ENCODE measurements at regions not wholly inside any gene's neighbourhood (a gene's known extent, or its start where the extent isn't known, plus 50 kb on each side); places are given as distances from the start of the nearest gene placed in this dataset.

DNA sequence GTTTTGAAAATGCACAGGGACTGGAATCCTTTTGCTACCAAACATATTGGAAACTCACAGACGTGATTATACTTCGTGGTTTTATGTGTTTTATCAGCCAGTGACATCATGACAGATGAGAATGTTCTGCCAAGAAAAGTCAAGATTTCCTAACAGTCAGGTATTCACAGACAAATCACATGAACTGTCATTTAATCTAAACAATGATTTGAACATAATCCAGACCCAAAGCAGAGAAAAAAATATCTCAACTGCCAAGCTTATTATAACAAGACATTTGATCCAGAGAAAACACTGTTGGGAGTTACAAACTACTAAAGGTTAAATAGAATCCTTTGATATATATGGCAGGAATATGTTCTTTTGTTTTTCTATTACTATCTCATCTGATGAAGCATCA lies 635.9 kb upstream of the FRG1 start:
- no peak for DNase-seq

GRCh38 chr4:189305500-189305899 lies 635.2 kb upstream of the FRG1 start:
- DNase-seq, result no peak

DNA sequence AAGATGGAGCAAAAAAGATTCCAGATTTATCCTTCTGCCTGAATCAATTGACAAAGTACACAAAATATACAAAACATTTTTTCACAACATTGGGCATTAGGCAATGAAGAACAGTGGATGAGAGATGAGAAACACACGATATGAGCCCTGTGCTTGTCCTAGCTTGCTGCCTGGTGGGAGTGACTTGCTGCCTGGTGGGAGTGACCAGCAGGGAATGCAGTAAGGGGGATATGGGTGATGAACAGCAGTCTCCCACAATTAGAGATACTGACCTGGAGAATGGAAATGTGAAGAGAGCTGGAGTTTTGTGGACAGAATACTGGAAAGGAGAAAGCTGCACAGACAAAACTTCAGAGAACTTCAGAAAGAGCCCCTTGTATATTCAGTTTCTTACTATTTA lies 629.4 kb upstream of the FRG1 start:
- no peak for DNase-seq

DNA sequence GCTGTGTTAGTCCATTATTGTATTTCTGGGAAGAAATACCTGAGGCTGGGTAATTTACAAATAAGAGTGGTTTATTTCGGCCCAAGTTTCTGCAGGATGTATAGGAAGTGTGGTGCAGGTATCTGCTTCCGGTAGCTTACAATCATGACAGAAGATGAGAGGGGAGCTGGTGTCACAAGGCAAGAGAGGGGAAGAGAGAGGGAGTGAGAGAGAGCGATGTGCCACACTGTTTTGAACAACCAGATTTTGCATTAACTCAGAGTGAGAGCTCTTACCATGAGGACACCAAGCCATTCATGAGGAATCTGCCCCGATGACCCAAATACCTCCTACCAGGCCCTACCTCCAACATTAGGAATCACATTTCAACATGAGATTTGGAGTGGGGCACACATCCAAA lies 627.6 kb upstream of the FRG1 start:
- no peak for DNase-seq

- no peak for DNase-seq
These were observed 626.7 kb upstream of the FRG1 start for GRCh38 chr4:189313861-189314513.

DNA sequence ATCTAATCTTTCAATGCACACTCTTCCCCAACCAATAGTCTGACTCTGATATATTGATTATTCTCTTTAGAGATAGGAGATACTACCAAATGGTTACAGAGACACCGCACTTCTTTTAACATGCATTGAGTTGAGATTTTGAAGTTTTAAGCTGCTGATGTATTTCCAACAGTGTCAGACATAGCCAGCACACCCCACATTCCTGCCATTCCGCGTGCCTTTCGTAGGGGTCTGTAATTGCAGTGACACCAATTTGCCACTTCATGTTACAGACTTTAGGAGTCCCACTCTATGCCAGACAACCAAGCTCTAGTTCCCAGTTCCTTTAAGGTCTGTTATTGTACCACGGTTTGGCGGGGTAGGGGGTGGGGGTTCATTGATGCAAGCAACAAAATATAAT lies 618.2 kb upstream of the FRG1 start:
- no peak for DNase-seq

- no peak for DNase-seq
These were observed 598.8 kb upstream of the FRG1 start for GRCh38 chr4:189341881-189342280.

GRCh38 chr4:189355590-189355989 lies 585.1 kb upstream of the FRG1 start:
- no peak for DNase-seq

- no peak for DNase-seq
These were observed 578.3 kb upstream of the FRG1 start for GRCh38 chr4:189362364-189362763.

GRCh38 chr4:189364032-189364449 lies 576.6 kb upstream of the FRG1 start:
- no peak for DNase-seq

GRCh38 chr4:189365451-189365850 lies 575.2 kb upstream of the FRG1 start:
- no peak for DNase-seq

- DNase-seq, result no peak
These were observed 572.8 kb upstream of the FRG1 start for GRCh38 chr4:189367832-189368231.

DNA sequence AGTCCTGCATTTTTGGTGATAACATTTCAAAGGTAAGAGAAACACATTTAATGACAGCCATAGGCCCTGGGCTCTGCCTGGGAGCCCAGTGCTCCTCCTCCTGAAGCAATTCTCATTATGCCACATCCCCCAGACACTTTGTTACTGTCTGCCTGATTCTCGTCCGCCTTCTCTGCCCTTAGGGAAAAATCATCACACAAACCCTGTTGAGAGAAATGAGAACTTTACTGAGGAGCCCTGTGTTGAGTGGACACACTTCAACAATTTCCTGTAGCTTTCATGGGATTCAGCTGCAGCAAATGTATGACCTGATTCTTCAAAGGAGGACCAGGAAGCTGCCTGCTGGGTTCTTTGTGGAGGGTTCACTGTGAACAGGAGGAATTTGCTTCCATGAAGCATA lies 566.5 kb upstream of the FRG1 start:
- no peak for DNase-seq

DNA sequence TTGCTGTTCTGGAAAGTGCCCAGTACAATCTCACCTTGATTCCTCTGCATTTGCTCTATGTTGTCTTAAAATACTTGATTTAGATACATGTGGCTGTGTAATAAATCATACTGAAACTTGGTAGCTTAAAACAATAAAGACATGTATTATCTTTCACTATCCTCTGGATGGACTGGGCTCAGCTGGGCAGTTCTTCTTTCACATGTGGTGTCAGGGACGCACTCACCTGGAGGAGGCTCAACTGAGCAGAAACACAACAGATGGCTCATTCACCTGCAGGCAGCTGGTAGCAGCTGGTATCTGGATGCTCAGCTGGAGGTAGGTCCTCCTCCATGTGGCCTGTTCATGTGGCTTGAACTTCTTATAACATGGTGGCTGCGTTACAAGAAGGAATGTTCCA lies 563.8 kb upstream of the FRG1 start:
- DNase-seq, result no peak

- no peak for DNase-seq
These were observed 563.1 kb upstream of the FRG1 start for GRCh38 chr4:189377569-189377968.

DNA sequence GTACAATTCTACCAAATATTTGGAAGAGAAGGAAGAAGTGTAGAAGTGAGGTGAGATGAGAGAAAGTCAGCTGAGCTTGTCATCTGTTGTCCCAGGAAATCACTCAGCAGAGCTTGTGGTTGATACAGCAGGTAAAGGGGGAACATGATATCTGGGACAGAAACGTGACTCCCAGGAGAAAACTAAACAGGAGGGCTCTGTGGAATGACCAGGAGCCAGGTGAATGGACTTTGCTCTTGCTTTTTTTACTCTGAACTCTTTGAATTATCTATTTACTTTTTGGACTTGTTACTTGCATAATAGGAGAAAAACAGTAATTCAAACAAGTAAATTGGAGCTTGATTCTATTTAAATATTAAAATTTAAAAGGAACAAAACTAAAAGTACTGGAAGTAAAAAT lies 555.6 kb upstream of the FRG1 start:
- DNase-seq, result no peak

DNA sequence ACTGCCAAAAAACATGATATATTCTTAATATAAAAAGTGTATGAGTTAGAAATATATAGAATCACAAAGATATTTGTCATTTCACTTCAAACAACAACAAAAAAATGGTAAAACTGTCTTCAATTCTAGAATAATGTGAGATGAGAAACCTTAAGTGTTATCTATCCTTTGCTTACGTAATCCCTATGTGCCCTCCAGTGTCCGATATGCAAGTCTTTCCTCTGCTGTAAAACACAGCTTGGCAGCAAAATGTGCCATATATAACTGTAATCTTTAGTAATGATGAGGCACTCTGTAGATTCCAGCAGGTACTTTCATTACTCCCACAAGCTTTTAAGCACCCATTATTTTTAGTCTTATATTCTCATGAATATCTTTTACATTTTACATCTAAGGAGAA lies 555.1 kb upstream of the FRG1 start:
- no peak for DNase-seq

DNA sequence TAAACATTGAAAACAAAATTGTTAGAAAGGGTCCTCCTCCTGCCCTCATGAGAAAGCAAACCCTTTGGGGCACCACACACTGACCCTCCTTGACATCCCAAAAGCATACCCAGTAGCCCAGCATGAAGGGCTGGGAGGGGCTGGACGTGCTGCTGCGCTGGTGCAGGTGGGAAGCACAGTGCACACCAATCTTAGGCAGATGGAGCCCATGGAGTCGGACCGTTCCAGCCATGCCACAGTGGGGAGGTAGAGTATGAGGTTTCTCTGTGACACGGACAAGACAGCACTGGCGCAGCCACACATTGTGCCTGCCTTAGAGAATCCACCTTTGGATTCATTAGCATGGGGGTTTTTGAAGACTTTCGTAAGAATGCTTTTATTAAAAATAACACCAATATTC lies 544.2 kb upstream of the FRG1 start:
- DNase-seq, result no peak

GRCh38 chr4:189404271-189404670 lies 536.4 kb upstream of the FRG1 start:
- no peak for DNase-seq

GRCh38 chr4:189409158-189409557 lies 531.5 kb upstream of the FRG1 start:
- DNase-seq, result no peak

- no peak for DNase-seq
These were observed 526.7 kb upstream of the FRG1 start for GRCh38 chr4:189414021-189414420.

DNA sequence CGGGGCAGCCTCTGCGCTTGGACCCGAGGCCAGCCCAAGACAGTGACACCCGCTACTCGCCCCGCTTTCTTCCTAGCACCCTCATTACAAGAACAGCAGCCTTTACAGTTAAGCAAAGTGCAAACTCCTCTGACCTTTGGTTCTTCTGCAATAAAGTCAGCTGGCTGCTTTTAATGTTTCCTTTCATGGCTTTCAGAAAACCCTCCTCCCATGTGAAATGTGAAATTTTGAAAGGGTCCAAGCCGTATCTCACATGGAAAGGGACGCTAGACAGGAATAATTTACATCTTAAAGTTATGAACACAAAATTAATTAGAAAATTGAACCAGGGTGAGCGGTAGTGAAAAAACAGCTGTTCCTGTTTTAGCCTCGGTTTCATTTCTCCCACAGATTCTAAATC lies 520.1 kb upstream of the FRG1 start:
- DNase-seq, result no peak

- DNase-seq, result no peak
These were observed 504.5 kb upstream of the FRG1 start for GRCh38 chr4:189436207-189436606.

DNA sequence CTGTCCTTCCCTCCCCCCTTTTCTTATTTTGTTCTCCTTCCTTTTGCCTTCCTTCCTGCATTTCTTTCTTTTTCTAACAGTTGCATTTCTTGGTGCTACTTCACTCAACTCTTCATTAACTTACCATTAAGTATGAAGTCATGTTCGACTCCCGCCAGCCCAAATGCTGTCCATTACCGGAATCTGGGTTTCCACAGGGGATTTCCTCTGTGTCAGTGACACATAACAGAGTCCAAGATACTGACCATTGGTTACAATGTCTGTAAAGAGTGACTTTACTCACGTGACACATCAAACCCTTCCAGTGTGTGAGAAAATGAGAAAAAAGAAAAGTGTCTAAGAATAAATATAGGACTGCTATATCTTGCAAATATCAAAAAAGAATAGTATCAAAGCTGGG lies 500.0 kb upstream of the FRG1 start:
- DNase-seq, result no peak

DNA sequence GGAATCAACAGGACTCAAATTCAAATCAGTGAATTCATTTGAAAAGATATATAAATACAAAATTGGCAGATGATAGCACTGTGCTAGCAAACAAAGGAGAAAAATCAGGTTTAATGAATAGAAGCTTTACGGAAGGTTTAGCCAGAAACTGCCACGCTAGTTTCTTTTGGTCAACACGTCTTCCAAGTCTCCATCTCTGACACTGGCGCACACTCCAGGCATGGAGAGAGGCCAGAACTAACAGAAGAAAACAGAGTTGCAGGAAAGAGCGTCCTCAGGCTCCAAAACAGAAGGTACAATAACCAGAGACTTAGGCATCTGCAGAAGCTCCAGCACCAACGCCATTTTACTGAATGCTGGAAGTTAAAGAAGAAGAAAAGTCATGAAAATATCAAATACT lies 497.3 kb upstream of the FRG1 start:
- no peak for DNase-seq

GRCh38 chr4:189445613-189446012 lies 495.1 kb upstream of the FRG1 start:
- DNase-seq, result no peak

All from activated CD4-positive, CD25-positive, alpha-beta regulatory T cell treated with anti-CD3 and anti-CD28 coated beads, Interleukin-2, amount 50 U/mL, for 72 hours (primary cell).